Neural crest cell (in vitro differentiated cells): ENCODE measurements at regions not wholly inside any gene's neighbourhood (a gene's known extent, or its start where the extent isn't known, plus 50 kb on each side); places are given as distances from the start of the nearest gene placed in this dataset.

ENCODE experiments used
- DNase-seq: peaks from one replicate; pipeline ENCODE4 v3.0.0; 2021; ENCODE audit warnings: low read depth, mixed read lengths, low spot score
- H3K27ac Mint-ChIP-seq: one replicate; pipeline ENCODE4 v1.8.0; 2021; ENCODE audit warnings: mild to moderate bottlenecking, mixed read lengths; ENCODE audit not compliant: unreplicated experiment
- H3K27me3 Mint-ChIP-seq: 2 replicates; pipeline ENCODE4 v1.8.0; 2021; ENCODE audit warnings: low read depth, mild to moderate bottlenecking, mixed read lengths
- H3K36me3 Mint-ChIP-seq: 2 replicates; pipeline ENCODE4 v1.8.0; 2021; ENCODE audit warnings: low read depth, mild to moderate bottlenecking, mixed read lengths
- H3K4me1 Mint-ChIP-seq: 2 replicates; pipeline ENCODE4 v1.8.0; 2021; ENCODE audit warnings: mixed read lengths
- H3K4me3 Mint-ChIP-seq: one replicate; pipeline ENCODE4 v1.8.0; 2021; ENCODE audit warnings: mild to moderate bottlenecking, mixed read lengths
- H3K9me3 Mint-ChIP-seq: 2 replicates; pipeline ENCODE4 v1.8.0; 2021; ENCODE audit warnings: mixed read lengths
- CTCF ChIP-seq: fragments of 200-600 bp; sonication (generic); conservative IDR thresholded peaks from 2 replicates; pipeline ENCODE4 v1.5.0; 2021; ENCODE audit warnings: antibody characterized with exemption, mild to moderate bottlenecking

DNA sequence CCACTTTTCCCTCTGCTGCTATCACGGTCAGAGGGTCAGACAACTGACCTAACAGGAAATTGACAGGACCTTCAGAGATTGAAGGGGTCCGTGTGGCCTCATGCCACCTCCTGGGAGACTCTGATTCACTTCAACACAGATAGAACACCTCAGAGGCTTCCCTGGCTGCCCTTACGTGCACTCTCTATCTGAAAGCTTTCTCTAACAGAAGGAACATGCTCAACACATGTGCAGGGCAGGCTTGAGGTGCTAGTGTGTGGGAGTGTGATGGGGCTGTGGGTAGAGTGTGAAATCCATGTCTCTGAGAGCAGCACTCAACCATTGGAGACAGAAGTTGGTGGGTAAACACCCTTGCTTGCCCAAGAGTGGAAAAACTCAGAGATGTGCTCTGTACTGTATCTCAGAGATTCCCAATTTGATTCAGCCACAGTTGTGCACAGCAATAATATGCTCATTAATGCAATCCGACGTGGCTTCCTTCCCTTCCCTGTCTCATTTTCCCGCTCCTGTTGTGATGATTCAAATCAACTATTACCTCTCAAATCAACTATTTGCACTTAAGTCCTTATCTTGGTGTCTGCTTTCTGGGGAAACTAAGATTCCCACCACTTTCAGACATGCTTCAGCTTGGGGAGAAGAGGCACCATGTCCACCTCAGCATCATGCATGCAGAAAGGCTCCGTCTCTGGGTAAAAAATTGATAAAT is 62.0 kb upstream of the MAGEB2 start:
- Mint-ChIP-seq H3K36me3 (peaks cover 2% of the 10 kb centered on the region), H3K27ac (no peak overlapping the region), H3K27me3 (no peaks in the 10 kb centered on the region), H3K4me3 (no peak overlapping the region), H3K4me1 (peaks cover 3% of the 10 kb centered on the region), H3K9me3 (peaks cover 3% of the 10 kb centered on the region)
- no peak for DNase-seq
- no peak for TF ChIP-seq CTCF

- Mint-ChIP-seq H3K27me3 (no peaks in the 10 kb centered on the region), H3K27ac (no peak overlapping the region), H3K36me3 (peaks cover 2% of the 10 kb centered on the region), H3K4me3 (no peak overlapping the region), H3K4me1 (peaks cover 3% of the 10 kb centered on the region), H3K9me3 (peaks cover 6% of the 10 kb centered on the region)
- no peak for TF ChIP-seq CTCF
- DNase-seq: no peak
Observed at GRCh38 chrX:30153881-30154260, 61.5 kb upstream of the MAGEB2 start.

DNA sequence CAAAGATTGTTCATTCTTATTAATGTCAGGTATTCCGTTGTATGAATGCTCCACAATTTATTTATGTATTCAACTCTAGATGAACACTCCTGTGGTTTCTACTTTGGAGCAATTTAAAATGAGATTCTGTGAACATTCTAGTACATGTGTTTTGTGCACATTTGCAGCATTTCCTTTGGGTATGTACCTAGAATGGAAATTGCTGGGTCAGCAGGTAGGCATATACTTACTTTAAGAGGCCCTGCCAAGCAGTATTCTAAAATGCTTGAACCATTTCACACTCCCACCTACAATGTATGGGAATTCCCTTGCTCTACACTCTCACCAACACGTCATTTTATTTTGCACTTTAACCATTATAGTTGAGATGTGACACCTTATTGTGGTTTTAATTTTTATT is 59.4 kb upstream of the MAGEB2 start:
- Mint-ChIP-seq H3K4me3 (no peak overlapping the region), H3K9me3 (peaks cover 6% of the 10 kb centered on the region), H3K36me3 (peaks cover 2% of the 10 kb centered on the region), H3K27me3 (no peaks in the 10 kb centered on the region), H3K27ac (no peak overlapping the region), H3K4me1 (peaks cover 3% of the 10 kb centered on the region)
- TF ChIP-seq CTCF: no peak
- DNase-seq: no peak

DNA sequence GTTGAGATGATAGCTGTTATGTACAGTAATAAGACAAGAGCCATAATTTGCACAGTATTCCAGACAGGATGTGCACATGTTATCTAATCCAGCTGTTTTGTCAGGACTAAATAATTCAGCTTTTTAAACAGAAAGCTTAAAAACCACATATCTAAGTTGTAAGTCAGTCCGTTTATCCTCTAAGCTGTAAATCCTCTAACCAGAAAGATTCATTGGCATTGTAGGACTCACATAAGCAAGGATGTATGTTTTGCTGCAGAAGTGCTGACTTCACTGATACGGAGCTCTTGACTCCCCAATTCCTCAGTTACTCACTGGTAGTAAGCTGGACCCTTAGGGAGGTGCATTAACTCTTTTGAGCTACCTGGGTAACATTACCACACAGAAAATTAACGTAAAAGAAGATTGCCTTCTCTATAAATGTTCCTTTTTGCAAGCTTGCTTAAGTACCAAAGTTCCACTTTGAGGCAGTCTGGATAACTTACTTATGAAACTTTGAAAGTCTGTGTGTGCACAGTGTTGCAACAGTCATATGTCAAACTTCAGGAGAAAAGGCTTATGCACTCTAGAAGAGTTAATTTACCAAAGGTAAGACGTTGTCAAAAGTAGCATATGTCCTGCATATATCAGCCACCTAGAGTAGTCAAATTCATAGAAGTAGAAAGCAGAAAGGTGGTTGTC is 58.3 kb upstream of the MAGEB2 start:
- no peak for DNase-seq
- Mint-ChIP-seq H3K4me3 (no peak overlapping the region), H3K4me1 (peaks cover 3% of the 10 kb centered on the region), H3K27me3 (no peaks in the 10 kb centered on the region), H3K36me3 (peaks cover 2% of the 10 kb centered on the region), H3K27ac (no peak overlapping the region), H3K9me3 (peaks cover 6% of the 10 kb centered on the region)
- no peak for TF ChIP-seq CTCF

GRCh38 chrX:30161043-30161442 is 54.3 kb upstream of the MAGEB2 start:
- Mint-ChIP-seq H3K27me3 (no peaks in the 10 kb centered on the region), H3K36me3 (peaks cover 2% of the 10 kb centered on the region), H3K9me3 (peaks cover 6% of the 10 kb centered on the region), H3K4me1 (no peaks in the 10 kb centered on the region), H3K4me3 (no peak overlapping the region), H3K27ac (no peak overlapping the region)
- TF ChIP-seq CTCF: no peak
- no peak for DNase-seq
